ENCODE measurements at regions not wholly inside any gene's neighbourhood (a gene's known extent, or its start where the extent isn't known, plus 50 kb on each side); places are given as distances from the start of the nearest gene placed in this dataset.

DNA sequence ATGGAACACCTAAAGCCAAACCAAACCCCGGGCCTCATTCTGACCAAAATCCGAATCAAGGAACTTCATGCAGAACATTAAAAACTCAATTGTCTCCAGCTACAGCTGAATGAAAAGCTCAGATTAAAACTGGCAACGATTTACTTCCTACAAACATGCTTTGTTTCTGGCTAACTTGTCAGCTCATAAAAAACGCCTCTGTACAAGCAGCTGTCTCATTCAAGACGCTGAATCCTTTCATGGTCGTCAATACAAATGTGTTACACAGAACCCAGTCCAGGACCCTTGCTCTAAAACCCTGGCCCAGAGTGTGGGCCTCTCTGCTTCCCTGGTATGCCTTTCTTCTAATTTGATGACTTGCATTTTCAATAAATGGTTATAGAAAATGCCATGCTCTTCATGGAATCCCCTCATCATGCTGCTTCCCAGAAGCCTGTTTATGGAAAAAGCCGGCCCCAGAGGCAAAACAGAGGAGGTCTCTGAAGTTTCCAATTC lies 183.1 kb downstream of the PHLDA1 start:
- H3K4me1 Mint-ChIP-seq = no peaks in the 10 kb centered on the region
- H3K27ac Mint-ChIP-seq = no peak overlapping the region
- H3K27me3 Mint-ChIP-seq = peaks cover 57% of the 10 kb centered on the region
- ATAC-seq (no peak), DNase-seq (no peak)
- no peak overlapping the region for H3K4me3 Mint-ChIP-seq
- H3K9me3 Mint-ChIP-seq = peaks cover 7 to 13% of the 10 kb centered on the region in 2 donors

DNA sequence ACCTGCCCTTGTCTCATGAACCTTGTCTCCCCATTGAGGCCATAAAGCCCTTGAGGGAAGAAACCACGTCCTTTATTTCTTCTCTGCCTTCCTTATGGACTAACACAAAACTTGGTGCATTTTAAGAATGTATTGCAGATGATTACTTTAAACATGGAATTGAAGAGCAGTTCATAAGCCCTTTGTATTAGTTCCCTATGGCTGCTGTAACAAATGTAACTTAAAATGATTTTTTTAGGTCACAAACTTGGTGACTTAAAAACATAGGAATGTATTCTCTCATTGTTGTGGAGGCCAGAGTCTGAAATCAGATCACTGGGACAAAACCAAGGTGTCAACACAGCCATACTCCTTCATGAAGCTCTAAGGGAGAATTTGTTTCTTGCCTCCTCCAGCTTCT lies 185.5 kb downstream of the PHLDA1 start:
- ATAC-seq = no peak
- H3K4me3 Mint-ChIP-seq = no peak overlapping the region
- no peaks in the 10 kb centered on the region for H3K4me1 Mint-ChIP-seq
- DNase-seq = no peak
- peaks cover 7 to 13% of the 10 kb centered on the region in 2 donors for H3K9me3 Mint-ChIP-seq
- H3K27ac Mint-ChIP-seq = no peak overlapping the region
- peaks cover 37% of the 10 kb centered on the region for H3K27me3 Mint-ChIP-seq

DNA sequence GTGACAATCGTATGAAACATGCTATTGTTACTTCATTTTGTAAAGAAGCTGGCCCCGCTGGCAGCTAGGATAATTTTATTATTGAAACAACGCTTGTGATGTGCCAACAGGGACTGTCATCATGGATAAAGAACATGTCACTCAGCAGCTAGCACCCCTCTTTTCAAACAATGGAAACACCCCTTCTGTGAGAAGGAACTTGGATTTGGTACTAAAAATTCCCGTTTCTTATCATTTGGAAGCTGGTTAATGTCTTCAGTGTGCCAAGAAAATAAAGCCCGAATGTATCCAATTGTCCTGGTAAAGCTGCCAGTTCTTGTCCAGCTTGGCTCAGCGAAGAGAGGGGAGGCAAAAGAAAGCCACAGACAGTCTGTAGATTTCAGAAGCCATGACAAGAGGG lies 186.6 kb downstream of the PHLDA1 start:
- Mint-ChIP-seq H3K4me3 (no peak overlapping the region), H3K9me3 (peaks cover 7 to 13% of the 10 kb centered on the region in 2 donors), H3K27ac (no peak overlapping the region), H3K4me1 (no peaks in the 10 kb centered on the region), H3K27me3 (peaks cover 29% of the 10 kb centered on the region)
- DNase-seq = no peak
- no peak for ATAC-seq

DNA sequence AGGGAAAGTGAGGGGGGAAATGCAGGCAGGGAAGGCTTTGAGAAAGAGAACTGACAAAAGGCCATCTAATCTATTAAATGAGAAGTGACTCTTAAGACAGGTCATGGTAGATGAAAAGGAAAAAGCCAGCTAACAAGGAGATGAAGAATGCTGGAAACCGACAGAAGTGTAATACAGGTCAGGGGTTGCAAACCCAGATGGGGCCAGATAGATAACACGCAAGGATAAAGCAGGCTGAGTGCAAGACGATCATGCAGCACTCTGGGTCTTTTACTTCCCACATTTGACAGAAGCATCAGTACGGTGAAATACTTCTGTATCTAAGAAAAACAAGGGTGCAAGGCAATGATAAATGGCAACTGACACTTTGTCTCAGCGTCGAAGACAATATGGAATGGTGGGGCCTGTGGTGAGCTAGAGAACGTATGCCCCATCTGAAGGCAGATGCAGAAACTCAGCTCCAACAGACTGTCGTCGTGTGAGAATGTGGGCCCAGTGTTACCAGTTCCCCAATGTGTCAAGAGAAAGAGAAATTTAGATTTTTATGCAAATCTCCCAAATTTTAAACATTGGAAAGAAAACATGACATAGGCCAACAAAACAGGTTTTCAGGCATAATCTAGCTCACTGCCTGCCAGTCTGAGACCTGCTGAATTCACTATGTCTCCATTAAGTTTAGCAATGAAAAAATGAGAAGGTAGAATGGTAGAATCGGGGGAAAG lies 187.4 kb downstream of the PHLDA1 start:
- ATAC-seq = no peak
- no peak for DNase-seq
- Mint-ChIP-seq H3K9me3 (peaks cover 7 to 13% of the 10 kb centered on the region in 2 donors), H3K27me3 (peaks cover 22% of the 10 kb centered on the region), H3K4me3 (no peak overlapping the region), H3K4me1 (no peaks in the 10 kb centered on the region), H3K27ac (no peak overlapping the region)

DNA sequence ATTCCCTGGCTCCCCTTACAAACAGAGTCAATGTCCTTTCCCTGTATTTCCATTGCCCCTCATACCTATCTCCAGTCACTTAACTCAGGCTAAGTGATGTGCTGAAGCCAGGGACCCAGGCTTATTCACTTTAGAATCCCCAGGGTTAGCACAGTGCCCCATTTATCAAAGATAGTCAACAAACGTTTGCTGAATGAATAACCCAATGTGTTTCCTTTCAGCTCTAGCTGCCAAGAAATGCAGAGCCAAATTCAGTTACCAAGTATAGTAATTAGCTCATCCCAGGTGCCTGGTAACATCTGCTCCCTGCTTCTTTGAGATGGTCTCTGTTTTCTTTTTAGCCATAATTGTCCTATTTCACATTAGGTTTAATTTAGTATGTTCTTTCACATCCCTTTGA lies 189.5 kb downstream of the PHLDA1 start:
- peaks cover 7 to 13% of the 10 kb centered on the region in 2 donors for H3K9me3 Mint-ChIP-seq
- H3K27me3 Mint-ChIP-seq = peaks cover 17% of the 10 kb centered on the region
- no peak overlapping the region for H3K4me3 Mint-ChIP-seq
- no peak for DNase-seq
- no peak overlapping the region for H3K27ac Mint-ChIP-seq
- no peak for ATAC-seq
- peaks cover 9% of the 10 kb centered on the region for H3K4me1 Mint-ChIP-seq

DNA sequence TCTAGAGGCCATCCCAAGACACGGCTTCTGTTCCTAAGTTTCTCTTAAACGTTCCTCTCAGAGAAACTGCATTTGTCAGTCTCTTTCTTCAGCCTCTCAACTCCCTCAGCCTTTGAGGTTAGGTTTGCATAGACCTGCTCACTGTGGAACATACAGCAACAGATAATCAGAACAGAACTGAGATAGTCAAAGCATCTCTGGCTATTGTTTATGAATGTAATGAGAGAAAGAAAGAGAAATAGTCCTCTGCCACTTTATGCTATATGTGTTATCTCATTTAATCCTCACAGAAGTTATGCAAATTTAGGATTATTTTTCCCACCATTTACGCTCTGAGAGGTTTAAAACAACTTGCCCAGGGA lies 190.6 kb downstream of the PHLDA1 start:
- ATAC-seq (no peak), DNase-seq (no peak)
- peaks cover 9% of the 10 kb centered on the region for H3K4me1 Mint-ChIP-seq
- peaks cover 0 to 5% of the 10 kb centered on the region in 2 donors for H3K9me3 Mint-ChIP-seq
- H3K4me3 Mint-ChIP-seq = no peak overlapping the region
- H3K27me3 Mint-ChIP-seq = peaks cover 17% of the 10 kb centered on the region
- no peak overlapping the region for H3K27ac Mint-ChIP-seq

DNA sequence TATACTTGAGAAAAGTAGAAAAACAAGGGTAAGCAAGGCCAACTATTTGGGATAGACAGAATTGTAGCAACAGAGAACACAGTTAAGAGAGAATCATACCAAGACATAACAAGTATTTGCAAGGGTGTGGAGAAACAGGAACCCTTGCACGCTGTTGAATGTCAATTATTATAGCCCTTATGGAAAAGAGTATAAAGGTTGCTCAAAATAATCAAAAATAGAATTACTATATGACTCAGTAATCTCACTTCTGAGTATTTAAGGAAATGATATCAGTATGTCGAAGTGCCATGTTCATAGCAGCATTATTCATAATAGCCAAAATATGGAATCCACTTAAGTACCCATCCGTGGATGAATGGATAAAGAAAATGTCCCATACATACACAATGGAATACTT lies 193.3 kb downstream of the PHLDA1 start:
- Mint-ChIP-seq H3K27me3 (peaks cover 18% of the 10 kb centered on the region), H3K9me3 (no peaks in the 10 kb centered on the region), H3K4me1 (peaks cover 9% of the 10 kb centered on the region), H3K4me3 (no peak overlapping the region), H3K27ac (no peak overlapping the region)
- DNase-seq (no peak), ATAC-seq (peak; percentile 58)

DNA sequence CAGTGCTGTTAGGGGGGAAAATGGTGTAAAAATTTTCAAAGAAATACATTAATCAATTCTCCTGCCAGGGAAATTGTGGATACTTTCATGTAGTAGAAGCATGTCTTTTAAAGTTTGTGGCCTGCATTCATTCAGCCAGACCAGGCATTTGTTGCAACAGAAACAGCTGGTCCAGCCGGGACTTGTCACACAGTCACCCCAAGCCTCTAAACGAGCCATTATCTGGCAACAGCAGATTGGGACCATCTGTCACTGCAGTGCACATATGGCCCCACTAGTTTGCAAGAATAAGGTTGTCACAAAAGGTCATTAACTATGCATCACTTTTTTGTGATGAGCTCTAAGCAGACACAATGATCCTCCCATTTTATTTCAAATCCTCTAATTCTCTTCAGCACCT lies 193.9 kb downstream of the PHLDA1 start:
- no peak overlapping the region for H3K4me3 Mint-ChIP-seq
- peaks cover 16% of the 10 kb centered on the region for H3K27me3 Mint-ChIP-seq
- no peak overlapping the region for H3K27ac Mint-ChIP-seq
- H3K9me3 Mint-ChIP-seq = no peaks in the 10 kb centered on the region
- peaks cover 9% of the 10 kb centered on the region for H3K4me1 Mint-ChIP-seq
- no peak for DNase-seq
- no peak for ATAC-seq

DNA sequence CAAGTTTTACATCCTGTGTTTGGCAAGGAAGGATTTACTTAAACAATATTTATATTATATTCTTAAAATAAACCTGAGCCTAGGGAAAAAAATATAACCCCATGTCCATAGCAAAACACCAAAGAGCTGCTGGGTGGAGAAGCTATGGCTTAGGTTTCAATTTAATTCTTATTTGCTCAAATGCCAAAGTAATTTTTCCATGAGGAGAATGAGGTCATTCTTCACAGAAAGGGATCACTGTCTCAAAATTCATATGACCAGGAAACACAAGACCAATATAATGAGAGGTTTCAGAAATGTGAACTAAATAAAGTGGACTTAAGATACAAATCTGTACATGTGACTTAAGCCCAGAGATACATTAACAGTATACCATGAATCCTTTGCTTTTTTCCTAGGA lies 195.0 kb downstream of the PHLDA1 start:
- no peaks in the 10 kb centered on the region for H3K9me3 Mint-ChIP-seq
- H3K27me3 Mint-ChIP-seq = peaks cover 23% of the 10 kb centered on the region
- no peak overlapping the region for H3K27ac Mint-ChIP-seq
- ATAC-seq (no peak), DNase-seq (no peak)
- peaks cover 9% of the 10 kb centered on the region for H3K4me1 Mint-ChIP-seq
- H3K4me3 Mint-ChIP-seq = no peak overlapping the region

DNA sequence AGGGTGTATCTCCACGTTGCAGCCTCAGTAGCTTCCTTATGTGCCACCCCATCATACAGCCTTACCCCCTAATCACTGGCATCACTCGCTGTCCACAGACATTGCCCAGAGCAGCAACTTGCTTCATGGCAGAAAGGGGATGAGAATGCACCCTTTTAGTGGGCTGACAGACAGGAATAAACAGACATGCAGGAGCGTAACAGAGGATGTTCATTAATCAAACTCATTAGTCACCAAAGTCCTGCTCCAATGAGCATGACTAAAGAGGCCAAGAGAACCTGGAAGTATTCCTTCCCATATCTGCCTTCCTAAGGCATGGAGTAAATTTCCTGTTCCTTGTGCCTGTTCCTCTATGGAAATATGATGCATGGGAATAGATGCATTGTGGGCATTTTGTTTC lies 197.0 kb downstream of the PHLDA1 start:
- ATAC-seq (no peak), DNase-seq (no peak)
- Mint-ChIP-seq H3K4me3 (no peak overlapping the region), H3K27me3 (peaks cover 29% of the 10 kb centered on the region), H3K27ac (no peak overlapping the region), H3K9me3 (no peaks in the 10 kb centered on the region), H3K4me1 (peaks cover 9% of the 10 kb centered on the region)

DNA sequence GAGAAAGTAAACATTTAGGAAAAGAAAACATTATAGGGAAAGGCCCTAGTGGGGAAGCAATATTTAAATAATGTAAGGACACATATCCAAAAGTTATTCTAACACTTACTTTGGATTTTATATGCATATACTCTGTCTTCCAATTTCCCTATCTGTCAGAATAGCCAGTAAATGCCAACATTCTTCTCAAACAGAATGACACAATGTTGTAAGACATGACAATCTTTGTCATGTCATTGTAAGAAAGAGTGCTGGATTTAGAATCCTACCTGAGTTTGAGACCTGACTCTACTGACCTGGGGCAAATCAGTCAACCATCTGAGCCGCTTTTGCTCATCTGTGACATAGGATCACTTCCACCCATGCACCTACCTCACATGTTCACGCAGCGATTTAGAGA lies 198.3 kb downstream of the PHLDA1 start:
- Mint-ChIP-seq H3K27ac (no peak overlapping the region), H3K27me3 (peaks cover 31% of the 10 kb centered on the region), H3K4me1 (peaks cover 4% of the 10 kb centered on the region), H3K9me3 (no peaks in the 10 kb centered on the region), H3K4me3 (no peak overlapping the region)
- no peak for ATAC-seq
- no peak for DNase-seq

DNA sequence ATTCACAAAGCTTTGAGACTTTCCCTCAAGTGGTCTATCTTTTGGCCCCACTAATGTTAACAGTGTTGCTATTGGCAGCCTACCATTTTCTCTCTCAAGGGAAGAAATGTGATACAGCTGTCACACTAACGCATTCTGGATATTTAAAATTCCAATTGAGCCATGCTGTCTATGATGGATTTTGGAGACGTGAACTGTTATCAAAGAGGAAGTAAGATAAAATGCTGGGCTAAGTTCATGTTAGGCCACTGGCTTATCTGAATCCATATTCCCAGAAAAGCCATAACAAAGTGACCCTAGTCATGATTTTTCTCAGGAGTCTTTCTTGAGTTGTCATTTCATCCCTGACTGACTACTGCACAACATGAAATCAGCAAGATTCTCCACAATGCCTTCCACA lies 200.2 kb downstream of the PHLDA1 start:
- peaks cover 31% of the 10 kb centered on the region for H3K27me3 Mint-ChIP-seq
- H3K4me1 Mint-ChIP-seq = no peaks in the 10 kb centered on the region
- no peak overlapping the region for H3K4me3 Mint-ChIP-seq
- no peak for ATAC-seq
- no peaks in the 10 kb centered on the region for H3K9me3 Mint-ChIP-seq
- no peak for DNase-seq
- H3K27ac Mint-ChIP-seq = no peak overlapping the region

DNA sequence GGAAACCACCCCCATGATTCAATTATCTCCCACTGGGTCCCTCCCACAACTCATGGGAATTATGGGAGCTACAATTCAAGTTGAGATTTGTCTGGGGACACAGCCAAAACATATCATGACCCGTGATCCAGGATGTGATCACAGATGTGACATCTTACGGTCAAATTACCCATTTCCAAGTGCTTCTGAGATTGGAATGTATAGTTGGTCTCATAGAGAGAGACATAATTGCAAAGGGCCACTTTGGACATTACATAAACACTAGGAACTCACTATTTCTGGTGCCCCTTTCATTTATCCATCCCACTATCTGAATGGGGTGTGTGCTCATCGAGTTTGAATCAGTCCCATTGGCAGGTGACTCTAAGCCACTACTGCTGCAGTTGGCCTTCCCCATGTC lies 204.5 kb downstream of the PHLDA1 start:
- no peak for DNase-seq
- no peak overlapping the region for H3K27ac Mint-ChIP-seq
- H3K27me3 Mint-ChIP-seq = peaks cover 20% of the 10 kb centered on the region
- no peak overlapping the region for H3K4me3 Mint-ChIP-seq
- no peak for ATAC-seq
- H3K9me3 Mint-ChIP-seq = no peaks in the 10 kb centered on the region
- no peaks in the 10 kb centered on the region for H3K4me1 Mint-ChIP-seq

DNA sequence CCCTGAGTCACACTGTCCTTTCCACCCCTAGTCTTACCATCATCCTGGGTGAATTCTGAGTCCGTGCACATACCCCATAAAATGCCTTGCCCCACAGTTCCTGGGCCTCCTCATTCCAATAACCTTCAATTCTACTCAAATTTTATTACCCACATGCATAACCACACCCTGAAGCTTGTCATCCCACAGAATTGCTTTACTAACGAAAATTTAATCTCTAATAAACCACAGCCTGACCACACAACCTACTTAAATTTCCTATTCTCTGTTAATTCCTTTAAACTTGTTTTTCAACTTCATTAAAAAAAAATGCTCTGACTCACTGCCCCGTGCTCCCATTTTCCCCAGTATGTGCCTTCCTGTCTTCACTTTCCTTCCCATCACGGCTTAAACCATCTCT lies 205.9 kb downstream of the PHLDA1 start:
- Mint-ChIP-seq H3K4me1 (no peaks in the 10 kb centered on the region), H3K27ac (no peak overlapping the region), H3K27me3 (peaks cover 29% of the 10 kb centered on the region), H3K4me3 (no peak overlapping the region), H3K9me3 (no peaks in the 10 kb centered on the region)
- no peak for ATAC-seq
- DNase-seq = no peak

DNA sequence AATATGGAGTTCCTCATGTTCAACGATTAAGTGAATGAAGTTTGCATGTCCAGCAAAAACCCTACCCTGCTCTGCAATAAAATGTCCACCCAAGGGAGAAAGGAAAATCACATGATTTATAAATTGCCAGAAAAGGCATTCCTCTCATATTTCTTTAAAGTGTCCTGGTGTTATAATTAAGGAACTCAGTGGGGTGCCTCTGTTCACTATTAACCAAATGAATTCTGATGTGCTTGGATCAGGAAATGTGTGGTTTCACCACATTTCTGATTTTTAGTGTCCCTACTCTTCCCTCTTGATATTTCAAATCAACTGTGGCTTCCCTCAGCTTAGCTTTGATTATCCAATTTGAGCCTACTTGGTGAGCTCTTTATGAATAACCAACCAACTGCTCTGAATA lies 208.1 kb downstream of the PHLDA1 start:
- Mint-ChIP-seq H3K27me3 (peaks cover 43% of the 10 kb centered on the region), H3K4me1 (peaks cover 8% of the 10 kb centered on the region), H3K9me3 (no peaks in the 10 kb centered on the region), H3K4me3 (no peak overlapping the region), H3K27ac (no peak overlapping the region)
- DNase-seq = no peak
- no peak for ATAC-seq

DNA sequence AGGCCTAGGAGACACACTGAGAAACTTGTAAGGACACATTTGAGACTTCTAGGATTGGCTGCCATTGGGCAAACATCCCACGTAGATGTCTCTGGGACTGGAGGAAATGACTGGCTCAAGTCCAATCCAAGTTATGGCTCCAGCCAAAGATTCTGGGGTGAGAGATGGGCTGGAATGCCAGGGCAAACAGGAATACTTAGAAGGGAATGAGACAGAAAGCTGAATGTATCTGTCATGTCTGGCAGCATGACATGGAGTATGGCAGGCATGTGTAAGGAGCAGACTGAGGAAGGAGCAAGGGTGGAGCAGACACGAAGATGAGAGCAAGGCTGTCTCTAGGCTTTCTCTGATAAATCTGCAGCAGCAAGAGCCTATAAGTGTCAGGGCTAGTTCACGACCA lies 209.2 kb downstream of the PHLDA1 start:
- Mint-ChIP-seq H3K4me1 (peaks cover 8% of the 10 kb centered on the region), H3K9me3 (no peaks in the 10 kb centered on the region), H3K27me3 (peaks cover 46% of the 10 kb centered on the region), H3K4me3 (no peak overlapping the region), H3K27ac (no peak overlapping the region)
- no peak for DNase-seq
- ATAC-seq = no peak
